A673 (cell line): ENCODE measurements at regions not wholly inside any gene's neighbourhood (a gene's known extent, or its start where the extent isn't known, plus 50 kb on each side); places are given as distances from the start of the nearest gene placed in this dataset.

Experiments
- BruUV-seq: library from RNA; stranded (reverse); fragments of 400-500 nt; replicated peaks from 2 replicates; lab custom pipeline; 2021; lab: Mats Ljungman, UMichigan
- CTCF ChIA-PET: fragments of 300-600 bp; sonication (Branson Sonifier 250); formaldehyde crosslinking; loops from one replicate; lab custom pipeline; 2022; ENCODE audit warnings: antibody characterized with exemption; lab: Charles Lee
- POLR2A ChIA-PET: fragments of 300-600 bp; sonication (Branson Sonifier 250); formaldehyde crosslinking; loops from one replicate; lab custom pipeline; 2022; ENCODE audit warnings: antibody characterized with exemption; ENCODE audit not compliant: low non-redundant PET; lab: Charles Lee
- DNase-seq: peaks from one replicate; pipeline ENCODE4 v3.0.0-alpha.2; 2015; ENCODE audit warnings: low spot score
- H3K27ac ChIP-seq: fragments of 200-600 bp; sonication (generic); 2 replicates; pipeline ENCODE4 v1.5.1; 2016; ENCODE audit warnings: mixed run types, low read depth, mild to moderate bottlenecking, mixed read lengths, antibody characterized with exemption, low read length; ENCODE audit not compliant: poor library complexity, severe bottlenecking
- H3K27me3 ChIP-seq: fragments of 200-600 bp; sonication (generic); replicated peaks from 2 replicates; pipeline ENCODE4 v1.6.1; 2017; ENCODE audit warnings: mixed run types, low read depth, mild to moderate bottlenecking, mixed read lengths, antibody characterized with exemption, low read length; ENCODE audit not compliant: insufficient read depth, poor library complexity
- H3K36me3 ChIP-seq: fragments of 200-600 bp; sonication (generic); 2 replicates; pipeline ENCODE4 v1.6.1; 2016; ENCODE audit warnings: mixed run types, mild to moderate bottlenecking, mixed read lengths, antibody characterized with exemption, low read length; ENCODE audit not compliant: insufficient read depth, poor library complexity, severe bottlenecking
- H3K4me1 ChIP-seq: fragments of 200-600 bp; sonication (generic); 2 replicates; pipeline ENCODE4 v1.6.1; 2017; ENCODE audit warnings: mixed run types, mild to moderate bottlenecking, mixed read lengths, antibody characterized with exemption, low read length; ENCODE audit not compliant: insufficient read depth, poor library complexity, severe bottlenecking
- H3K4me3 ChIP-seq: fragments of 200-600 bp; sonication (generic); 2 replicates; pipeline ENCODE4 v1.5.1; 2016; ENCODE audit warnings: low read depth, mixed run types, mild to moderate bottlenecking, mixed read lengths, low read length; ENCODE audit not compliant: poor library complexity, severe bottlenecking
- H3K9me3 ChIP-seq: fragments of 200-600 bp; sonication (generic); 2 replicates; pipeline ENCODE4 v1.6.1; 2016; ENCODE audit warnings: mixed run types, low read depth, mild to moderate bottlenecking, mixed read lengths, antibody characterized with exemption, low read length; ENCODE audit not compliant: poor library complexity, severe bottlenecking
- EZH2 ChIP-seq: fragments of 200-600 bp; sonication (generic); IDR thresholded peaks from 2 replicates; pipeline ENCODE4 v1.6.1; 2017; ENCODE audit warnings: borderline replicate concordance, low read depth, mild to moderate bottlenecking, mixed read lengths, antibody characterized with exemption, low read length; ENCODE audit not compliant: poor library complexity, severe bottlenecking
- intact Hi-C: fragments of 100-400 bp; cut with micrococcal nuclease; formaldehyde crosslinking; loops from one replicate; pipeline ENCODE4 v1.10.0; 2022; ENCODE audit not compliant: unreplicated experiment
- TF ChIP-seq, protein P1 (sequence below): fragments of 300-800, 200-600 bp; sonication (generic); conservative IDR thresholded peaks from 2 replicates; pipeline ENCODE4 v1.5.1; 2017; ENCODE audit warnings: low read depth, mild to moderate bottlenecking, antibody characterized with exemption, low read length, moderate library complexity, mixed read lengths

DNA sequence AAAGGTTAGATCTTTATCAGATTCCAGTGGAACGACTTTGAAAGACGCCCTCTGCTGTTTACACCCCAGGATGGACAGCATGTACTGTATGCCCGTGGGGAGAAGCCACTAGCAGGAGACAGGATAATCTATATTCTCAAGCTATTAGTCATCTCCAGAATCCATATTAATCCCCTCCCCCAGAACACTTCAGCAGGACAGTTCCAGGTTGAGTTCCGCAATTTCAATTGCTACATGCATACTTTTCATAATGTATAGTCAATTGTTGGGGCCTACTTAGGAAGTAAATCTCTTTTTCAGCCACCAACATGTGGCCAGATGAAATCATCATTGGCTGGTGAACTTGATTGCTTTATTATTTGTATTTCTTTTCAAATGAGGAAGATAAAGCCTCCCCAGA, 313.1 kb upstream of the SMIM30 start:
- DNase-seq, result no peak
- H3K9me3 ChIP-seq, result no peaks in the 10 kb centered on the region
- H3K27ac ChIP-seq, result no peak overlapping the region
- no peak overlapping the region for H3K4me3 ChIP-seq
- ChIA-PET POLR2A (no interaction called here), CTCF (no interaction called here)
- no TSS peak for BruUV-seq
- no peaks in the 10 kb centered on the region for H3K4me1 ChIP-seq
- TF ChIP-seq, protein P1, sequence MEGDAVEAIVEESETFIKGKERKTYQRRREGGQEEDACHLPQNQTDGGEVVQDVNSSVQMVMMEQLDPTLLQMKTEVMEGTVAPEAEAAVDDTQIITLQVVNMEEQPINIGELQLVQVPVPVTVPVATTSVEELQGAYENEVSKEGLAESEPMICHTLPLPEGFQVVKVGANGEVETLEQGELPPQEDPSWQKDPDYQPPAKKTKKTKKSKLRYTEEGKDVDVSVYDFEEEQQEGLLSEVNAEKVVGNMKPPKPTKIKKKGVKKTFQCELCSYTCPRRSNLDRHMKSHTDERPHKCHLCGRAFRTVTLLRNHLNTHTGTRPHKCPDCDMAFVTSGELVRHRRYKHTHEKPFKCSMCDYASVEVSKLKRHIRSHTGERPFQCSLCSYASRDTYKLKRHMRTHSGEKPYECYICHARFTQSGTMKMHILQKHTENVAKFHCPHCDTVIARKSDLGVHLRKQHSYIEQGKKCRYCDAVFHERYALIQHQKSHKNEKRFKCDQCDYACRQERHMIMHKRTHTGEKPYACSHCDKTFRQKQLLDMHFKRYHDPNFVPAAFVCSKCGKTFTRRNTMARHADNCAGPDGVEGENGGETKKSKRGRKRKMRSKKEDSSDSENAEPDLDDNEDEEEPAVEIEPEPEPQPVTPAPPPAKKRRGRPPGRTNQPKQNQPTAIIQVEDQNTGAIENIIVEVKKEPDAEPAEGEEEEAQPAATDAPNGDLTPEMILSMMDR, result 0 out of 2 replicates have a peak, but pooled peaks have one; percentile 10
- no peak for TF ChIP-seq EZH2
- H3K36me3 ChIP-seq, result no peaks in the 10 kb centered on the region
- H3K27me3 ChIP-seq, result no peaks in the 10 kb centered on the region
- intact Hi-C loops, result no loop called here

DNA sequence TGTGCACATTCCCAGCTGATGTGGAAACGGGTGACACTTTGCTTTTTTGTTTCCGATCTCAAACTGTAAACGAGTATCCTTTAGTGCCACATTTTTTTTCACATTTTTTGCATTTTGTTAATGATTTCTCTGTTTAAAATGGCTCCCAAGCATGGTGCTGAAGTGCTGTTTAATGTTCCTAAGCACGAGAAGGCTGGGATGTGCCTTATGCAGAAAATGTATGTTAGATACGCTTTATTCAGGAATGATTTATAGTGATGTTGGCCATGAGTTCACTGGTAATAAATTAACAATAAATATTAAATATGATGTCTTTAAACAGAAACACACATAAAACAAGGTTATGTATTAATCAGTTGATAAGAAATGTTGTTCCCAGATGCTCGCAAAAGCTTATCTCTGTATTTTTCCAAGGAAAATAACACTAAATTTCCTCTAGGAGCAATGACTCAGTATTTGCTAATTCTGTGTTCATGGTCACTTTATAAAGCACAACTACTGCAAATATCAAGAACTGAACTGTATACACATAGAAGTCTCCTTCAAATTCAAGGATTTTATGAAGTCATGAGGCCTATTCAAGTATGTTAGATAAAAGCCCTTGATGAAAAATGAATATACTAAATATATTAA, 305.9 kb upstream of the SMIM30 start:
- no TSS peak for BruUV-seq
- no peak overlapping the region for H3K4me3 ChIP-seq
- no peaks in the 10 kb centered on the region for H3K36me3 ChIP-seq
- intact Hi-C loops, result no loop called here
- H3K27ac ChIP-seq, result no peak overlapping the region
- POLR2A ChIA-PET, result no interaction called here
- no peaks in the 10 kb centered on the region for H3K9me3 ChIP-seq
- TF ChIP-seq, protein P1, result no peak
- no peak for TF ChIP-seq EZH2
- DNase-seq, result no peak
- peaks cover 3% of the 10 kb centered on the region for H3K4me1 ChIP-seq
- CTCF ChIA-PET, result no interaction called here
- no peaks in the 10 kb centered on the region for H3K27me3 ChIP-seq

DNA sequence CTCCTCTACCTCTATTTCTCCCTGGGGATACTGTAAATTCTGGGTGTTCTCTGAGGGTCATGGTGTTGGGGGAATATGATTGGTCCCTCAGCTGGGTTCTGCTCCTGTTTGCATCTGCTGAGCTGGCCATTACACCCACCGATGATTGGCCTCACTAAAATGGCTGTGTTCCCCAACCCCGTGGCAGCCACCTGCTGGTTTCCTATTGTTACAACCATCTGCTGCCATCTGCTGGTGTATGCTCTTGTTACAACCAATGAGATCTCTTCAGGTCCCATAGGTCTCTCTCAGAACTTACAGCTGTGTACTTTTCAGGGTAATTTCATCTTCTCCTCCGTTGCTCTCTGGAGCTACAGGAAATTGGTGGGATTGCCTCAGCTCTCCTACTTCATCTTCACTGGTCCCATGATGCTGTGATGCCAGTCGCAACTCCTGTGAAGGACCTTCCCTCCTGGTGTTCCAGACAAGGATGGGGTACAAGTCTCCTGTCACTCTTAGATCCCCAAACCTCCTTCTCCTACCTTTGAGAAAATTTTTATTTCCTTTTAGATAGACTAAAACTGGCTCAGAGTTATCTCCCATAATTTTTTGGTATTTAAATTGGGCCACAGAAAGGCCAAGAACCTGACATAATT, 303.5 kb upstream of the SMIM30 start:
- Histone ChIP-seq H3K4me3 (no peak overlapping the region), H3K4me1 (peaks cover 3% of the 10 kb centered on the region), H3K9me3 (no peaks in the 10 kb centered on the region), H3K27ac (no peak overlapping the region), H3K27me3 (no peaks in the 10 kb centered on the region), H3K36me3 (no peaks in the 10 kb centered on the region)
- CTCF ChIA-PET, result interaction anchor here (0.9 to 1.2 kb wide), 3 partner anchors 18 to 872 kb away, joined by 5 to 6 read pairs (median 5); no protein-coding TSS in a partner anchor
- DNase-seq, result peak; percentile 86
- TF ChIP-seq, protein P1, result peak; percentile 82
- TF ChIP-seq EZH2, result no peak
- POLR2A ChIA-PET, result no interaction called here
- no TSS peak for BruUV-seq
- intact Hi-C loops, result loop anchor here (1.0 to 2.0 kb wide), 3 partner anchors 263 to 871 kb away; no protein-coding TSS in a partner anchor
